ENCODE measurements at regions not wholly inside any gene's neighbourhood (a gene's known extent, or its start where the extent isn't known, plus 50 kb on each side); places are given as distances from the start of the nearest gene placed in this dataset.
A peak's percentile ranks its signal among the peaks of the same experiment; 100 is the strongest.
"Not testable (repeated sequence)": the region's sequence is repeated elsewhere in the genome, so short reads cannot be mapped to it uniquely, and the experiment has no call there.

GRCh38 chr18:14460364-14460763, 83.0 kb downstream of the POTEC start:
- H3K27me3 Mint-ChIP-seq; intact Hi-C loops (cut with micrococcal nuclease); H3K4me3 Mint-ChIP-seq; H3K9me3 Mint-ChIP-seq; H3K36me3 Mint-ChIP-seq (ENCODE audit: low read depth); H3K27ac Mint-ChIP-seq; DNase-seq; H3K4me1 Mint-ChIP-seq: not testable (repeated sequence)

GRCh38 chr18:14459826-14460225, 83.6 kb downstream of the POTEC start:
- intact Hi-C loops (cut with micrococcal nuclease); H3K27ac Mint-ChIP-seq: not testable (repeated sequence)

GRCh38 chr18:14458009-14458945, 85.1 kb downstream of the POTEC start:
- Mint-ChIP-seq H3K27me3 (peaks cover 11% of the 10 kb centered on the region), H3K4me3 (peak overlapping the region; percentile 64)
- H3K27ac Mint-ChIP-seq; H3K4me1 Mint-ChIP-seq; intact Hi-C loops (cut with micrococcal nuclease); H3K9me3 Mint-ChIP-seq; H3K36me3 Mint-ChIP-seq (ENCODE audit: low read depth): not testable (repeated sequence)
- DNase-seq = peak; percentile 91

More at GRCh38 chr18:14459826-14460225, 83.6 kb downstream of the POTEC start:
- not testable (repeated sequence) for H3K4me3 Mint-ChIP-seq; H3K4me1 Mint-ChIP-seq; H3K9me3 Mint-ChIP-seq; H3K36me3 Mint-ChIP-seq (ENCODE audit: low read depth); DNase-seq
- peaks cover 11% of the 10 kb centered on the region for H3K27me3 Mint-ChIP-seq

GRCh38 chr18:14450637-14451009, 92.8 kb downstream of the POTEC start:
- intact Hi-C loops (cut with micrococcal nuclease) = not testable (repeated sequence)

GRCh38 chr18:14449995-14450636, 93.3 kb downstream of the POTEC start:
- H3K4me3 Mint-ChIP-seq; H3K27ac Mint-ChIP-seq; H3K36me3 Mint-ChIP-seq (ENCODE audit: low read depth); H3K9me3 Mint-ChIP-seq; intact Hi-C loops (cut with micrococcal nuclease); H3K4me1 Mint-ChIP-seq: not testable (repeated sequence)
- H3K27me3 Mint-ChIP-seq = peaks cover 16% of the 10 kb centered on the region
- peak; percentile 77 for DNase-seq

More at GRCh38 chr18:14450637-14451009, 92.8 kb downstream of the POTEC start:
- not testable (repeated sequence) for H3K9me3 Mint-ChIP-seq; H3K27ac Mint-ChIP-seq; H3K36me3 Mint-ChIP-seq (ENCODE audit: low read depth); H3K4me1 Mint-ChIP-seq
- H3K4me3 Mint-ChIP-seq = peak overlapping the region; percentile 63
- peaks cover 19% of the 10 kb centered on the region for H3K27me3 Mint-ChIP-seq
- peak; percentile 77 for DNase-seq

GRCh38 chr18:14449062-14449461, 94.3 kb downstream of the POTEC start:
- peaks cover 15% of the 10 kb centered on the region for H3K27me3 Mint-ChIP-seq
- H3K9me3 Mint-ChIP-seq; H3K27ac Mint-ChIP-seq; H3K4me3 Mint-ChIP-seq; H3K4me1 Mint-ChIP-seq; H3K36me3 Mint-ChIP-seq (ENCODE audit: low read depth); intact Hi-C loops (cut with micrococcal nuclease): not testable (repeated sequence)
- DNase-seq = peak; percentile 43

GRCh38 chr18:14447715-14448114, 95.7 kb downstream of the POTEC start:
- H3K27ac Mint-ChIP-seq; H3K4me1 Mint-ChIP-seq; H3K4me3 Mint-ChIP-seq; H3K9me3 Mint-ChIP-seq; intact Hi-C loops (cut with micrococcal nuclease); H3K36me3 Mint-ChIP-seq (ENCODE audit: low read depth): not testable (repeated sequence)
- H3K27me3 Mint-ChIP-seq = peaks cover 15% of the 10 kb centered on the region
- peak; percentile 50 for DNase-seq

- H3K36me3 Mint-ChIP-seq (ENCODE audit: low read depth); intact Hi-C loops (cut with micrococcal nuclease); H3K27ac Mint-ChIP-seq; H3K4me1 Mint-ChIP-seq; H3K9me3 Mint-ChIP-seq; H3K27me3 Mint-ChIP-seq; H3K4me3 Mint-ChIP-seq: not testable (repeated sequence)
- DNase-seq = peak; percentile 29
Measured at GRCh38 chr18:14435460-14435859, 107.9 kb downstream of the POTEC start.

- H3K27ac Mint-ChIP-seq; H3K4me1 Mint-ChIP-seq; H3K9me3 Mint-ChIP-seq; H3K36me3 Mint-ChIP-seq (ENCODE audit: low read depth); intact Hi-C loops (cut with micrococcal nuclease); H3K4me3 Mint-ChIP-seq: not testable (repeated sequence)
- peaks cover 16% of the 10 kb centered on the region for H3K27me3 Mint-ChIP-seq
- peak; percentile 14 for DNase-seq
Measured at GRCh38 chr18:14432371-14432770, 111.0 kb downstream of the POTEC start.

- intact Hi-C loops (cut with micrococcal nuclease); H3K9me3 Mint-ChIP-seq; H3K4me1 Mint-ChIP-seq; H3K36me3 Mint-ChIP-seq (ENCODE audit: low read depth); H3K27ac Mint-ChIP-seq: not testable (repeated sequence)
- Mint-ChIP-seq H3K27me3 (peaks cover 17% of the 10 kb centered on the region), H3K4me3 (peak overlapping the region; percentile 84)
- DNase-seq = peak; percentile 88
Measured at GRCh38 chr18:14431031-14431521, 112.3 kb downstream of the POTEC start.

GRCh38 chr18:14415806-14416205, 127.6 kb downstream of the POTEC start:
- H3K9me3 Mint-ChIP-seq; H3K4me1 Mint-ChIP-seq; H3K36me3 Mint-ChIP-seq (ENCODE audit: low read depth); H3K27ac Mint-ChIP-seq: not testable (repeated sequence)
- DNase-seq = peak; percentile 82
- Mint-ChIP-seq H3K4me3 (peak overlapping the region; percentile 22), H3K27me3 (peaks cover 11% of the 10 kb centered on the region)
- intact Hi-C loops (cut with micrococcal nuclease) = loop anchor here (2.0 kb wide), 1 partner anchor 237 kb away; no protein-coding TSS in a partner anchor

GRCh38 chr18:14415399-14415798, 128.0 kb downstream of the POTEC start:
- H3K27ac Mint-ChIP-seq; H3K9me3 Mint-ChIP-seq; DNase-seq; H3K36me3 Mint-ChIP-seq (ENCODE audit: low read depth); H3K4me1 Mint-ChIP-seq; intact Hi-C loops (cut with micrococcal nuclease): not testable (repeated sequence)
- peaks cover 11% of the 10 kb centered on the region for H3K27me3 Mint-ChIP-seq
- H3K4me3 Mint-ChIP-seq = peak overlapping the region; percentile 22

- H3K4me3 Mint-ChIP-seq; H3K4me1 Mint-ChIP-seq; H3K36me3 Mint-ChIP-seq (ENCODE audit: low read depth); H3K27ac Mint-ChIP-seq; DNase-seq; H3K27me3 Mint-ChIP-seq; H3K9me3 Mint-ChIP-seq; intact Hi-C loops (cut with micrococcal nuclease): not testable (repeated sequence)
Measured at GRCh38 chr18:14395533-14395932, 147.9 kb downstream of the POTEC start.

GRCh38 chr18:14393563-14394103, 149.8 kb downstream of the POTEC start:
- DNase-seq; H3K36me3 Mint-ChIP-seq (ENCODE audit: low read depth); H3K4me1 Mint-ChIP-seq; H3K27me3 Mint-ChIP-seq; H3K4me3 Mint-ChIP-seq; H3K27ac Mint-ChIP-seq; H3K9me3 Mint-ChIP-seq; intact Hi-C loops (cut with micrococcal nuclease): not testable (repeated sequence)
